EH (cell line): ENCODE measurements at regions not wholly inside any gene's neighbourhood (a gene's known extent, or its start where the extent isn't known, plus 50 kb on each side); places are given as distances from the start of the nearest gene placed in this dataset.

ENCODE experiments used
- DNase-seq: peaks from one replicate; pipeline ENCODE4 v3.0.0-alpha.2; 2015; ENCODE audit warnings: low read depth

DNA sequence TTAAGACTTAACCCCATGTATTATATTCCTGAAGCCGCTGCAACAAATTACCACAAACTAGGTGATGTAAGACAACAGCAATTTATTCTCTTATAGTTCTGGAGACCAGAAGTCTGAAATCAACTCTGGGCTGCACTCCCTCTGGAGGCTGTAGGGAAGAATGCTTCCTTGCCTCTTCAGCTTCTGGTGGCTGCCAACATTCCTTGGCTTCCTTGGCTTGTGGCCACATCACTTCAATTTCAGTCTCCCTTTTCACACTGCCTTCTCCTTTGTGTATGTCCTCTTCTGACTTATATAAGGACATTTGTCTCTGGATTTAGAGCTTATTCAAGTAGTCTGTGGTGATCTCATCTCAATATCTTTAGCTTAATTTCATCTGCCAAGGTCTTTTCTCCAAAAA, 141.6 kb downstream of the DHX35 start:
- DNase-seq: peak; percentile 15

- DNase-seq: no peak
These were observed 141.2 kb downstream of the DHX35 start for GRCh38 chr20:39103305-39103704.

DNA sequence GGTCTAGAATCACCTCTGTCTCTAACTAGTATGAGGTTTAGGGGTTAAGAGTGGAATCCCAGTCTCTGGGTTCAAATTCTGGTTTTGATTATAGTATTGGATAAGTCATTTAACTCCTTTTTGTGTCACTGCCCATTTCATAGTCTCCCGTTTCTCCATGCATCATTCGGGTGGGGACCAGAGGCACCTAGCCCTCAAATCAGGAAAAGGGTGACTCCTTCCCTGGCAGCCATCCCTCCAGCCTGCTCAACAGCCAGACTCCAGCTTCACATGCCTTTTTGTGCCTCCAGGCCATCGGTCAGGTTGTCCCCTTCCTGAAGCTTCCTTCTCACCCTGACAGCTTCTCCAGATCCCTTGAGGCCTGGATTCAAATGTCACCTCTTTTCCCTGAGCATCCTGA, 139.8 kb downstream of the DHX35 start:
- no peak for DNase-seq

GRCh38 chr20:39100691-39101090, 138.5 kb downstream of the DHX35 start:
- DNase-seq: no peak

DNA sequence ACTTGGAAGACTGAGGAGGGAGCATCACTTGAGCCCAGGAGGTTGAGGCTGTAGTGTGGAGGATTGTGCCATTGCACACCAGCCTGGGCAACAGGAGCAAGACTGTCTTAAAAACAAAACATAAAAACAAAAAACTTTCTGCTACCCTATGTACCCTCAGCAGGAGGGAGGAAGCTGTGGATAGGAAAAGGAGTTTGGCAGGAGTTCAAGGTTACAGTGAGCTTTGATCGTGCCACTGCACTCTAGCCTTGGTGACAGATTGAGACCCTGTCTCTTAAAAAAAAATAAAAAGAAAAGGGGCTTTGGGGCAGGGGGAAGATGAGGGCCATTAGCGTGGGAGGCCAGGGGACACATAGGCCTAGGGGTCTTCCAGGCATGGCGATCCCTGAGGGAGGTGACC, 135.7 kb downstream of the DHX35 start:
- no peak for DNase-seq

DNA sequence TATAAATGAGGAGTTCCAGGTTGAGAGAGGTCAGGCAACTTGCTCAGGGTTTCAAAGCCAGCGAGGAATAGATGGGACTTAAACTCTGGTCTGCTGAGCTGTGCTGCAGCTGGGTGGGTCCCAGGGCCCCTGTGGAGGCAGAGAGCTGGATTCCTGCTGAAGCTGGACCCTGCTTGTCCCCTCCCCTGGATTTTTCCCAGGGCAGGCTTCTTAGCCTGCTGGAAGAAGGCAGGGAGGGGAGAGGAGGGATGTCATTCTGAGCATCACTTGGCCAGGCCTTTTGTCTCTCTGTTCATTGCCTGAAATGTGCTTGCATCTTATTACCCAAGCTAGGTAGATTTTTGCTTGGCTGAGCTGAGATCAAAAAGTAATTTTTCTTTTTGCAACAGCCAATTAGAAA, 133.7 kb downstream of the DHX35 start:
- no peak for DNase-seq

- no peak for DNase-seq
These were observed 132.2 kb downstream of the DHX35 start for GRCh38 chr20:39094391-39094790.

GRCh38 chr20:39092733-39093410, 130.7 kb downstream of the DHX35 start:
- DNase-seq: no peak

DNA sequence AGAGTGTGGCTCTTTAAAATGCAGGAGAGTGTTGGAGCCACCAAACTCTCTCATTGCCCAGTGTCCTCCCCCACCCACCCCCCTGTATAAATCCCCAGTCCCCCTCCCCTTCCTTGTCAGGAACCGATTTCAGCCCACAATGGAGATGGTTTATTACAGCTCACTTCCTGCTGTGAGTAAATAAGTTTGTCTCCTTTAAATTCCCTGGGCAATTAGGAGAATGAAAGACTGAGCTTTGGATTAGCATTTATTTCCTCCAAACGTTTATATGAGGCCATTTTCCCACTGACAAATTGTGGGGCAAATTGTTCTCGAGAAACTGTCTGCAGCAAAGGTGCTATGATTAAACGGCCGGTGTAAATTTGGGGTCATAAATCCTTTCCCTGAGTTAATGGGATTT, 128.8 kb downstream of the DHX35 start:
- DNase-seq: no peak

GRCh38 chr20:39089797-39090196, 127.7 kb downstream of the DHX35 start:
- no peak for DNase-seq
